HG03108 (cell line): ENCODE measurements at regions not wholly inside any gene's neighbourhood (a gene's known extent, or its start where the extent isn't known, plus 50 kb on each side); places are given as distances from the start of the nearest gene placed in this dataset.
"Not testable (repeated sequence)": the region's sequence is repeated elsewhere in the genome, so short reads cannot be mapped to it uniquely, and the experiment has no call there.

Experiments
- ATAC-seq: cut with Tn5 transposase; IDR thresholded peaks from one replicate; pipeline ENCODE4 v1.9.1; 2021; ENCODE audit warnings: moderate library complexity; ENCODE audit not compliant: unreplicated experiment

DNA sequence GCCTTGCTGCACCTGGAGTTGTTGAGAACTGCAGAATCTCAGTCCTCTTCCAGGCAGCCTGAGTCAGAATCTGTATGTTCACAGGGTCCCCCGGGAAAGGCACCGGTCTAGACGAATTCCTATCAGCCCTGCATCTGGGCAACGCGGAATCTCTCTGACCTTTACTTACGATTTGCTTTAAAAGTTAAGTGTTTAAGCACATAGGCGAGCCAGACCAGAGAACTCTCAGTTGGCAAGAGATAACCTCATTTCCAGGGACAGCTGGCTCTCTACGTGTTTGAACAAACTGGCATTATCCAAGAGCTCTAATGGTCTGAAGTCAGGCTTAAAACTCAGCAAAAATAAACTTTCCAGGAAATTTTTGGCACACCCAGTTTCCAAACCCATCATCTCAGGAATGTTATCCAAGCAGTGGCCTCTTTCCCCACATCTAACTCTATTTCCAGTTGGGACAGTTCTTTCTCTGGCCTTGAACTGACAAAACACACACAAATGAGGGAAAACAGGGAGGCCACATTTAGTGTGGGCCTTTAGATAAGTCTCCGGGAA is 53.4 kb downstream of the HES1 start:
- no peak for ATAC-seq

DNA sequence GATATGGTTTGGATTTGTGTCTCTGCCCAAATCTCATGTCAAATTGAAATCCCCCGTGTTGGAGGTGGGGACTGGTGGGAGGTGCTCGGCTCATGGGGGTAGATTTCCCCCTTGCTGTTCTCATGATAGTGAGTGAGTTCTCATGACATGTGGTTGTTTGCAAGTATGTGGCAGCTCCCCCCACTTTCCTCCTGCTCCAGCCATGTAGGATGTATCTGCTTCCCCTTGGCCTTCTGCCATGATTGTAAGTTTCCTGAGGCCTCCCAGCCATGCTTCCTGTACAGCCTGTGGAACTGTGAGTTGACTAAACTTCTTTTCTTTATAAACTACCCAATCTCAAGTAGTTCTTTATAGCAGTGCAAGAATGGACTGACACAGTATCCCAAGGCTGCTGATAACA is 55.9 kb downstream of the HES1 start:
- ATAC-seq: not testable (repeated sequence)

DNA sequence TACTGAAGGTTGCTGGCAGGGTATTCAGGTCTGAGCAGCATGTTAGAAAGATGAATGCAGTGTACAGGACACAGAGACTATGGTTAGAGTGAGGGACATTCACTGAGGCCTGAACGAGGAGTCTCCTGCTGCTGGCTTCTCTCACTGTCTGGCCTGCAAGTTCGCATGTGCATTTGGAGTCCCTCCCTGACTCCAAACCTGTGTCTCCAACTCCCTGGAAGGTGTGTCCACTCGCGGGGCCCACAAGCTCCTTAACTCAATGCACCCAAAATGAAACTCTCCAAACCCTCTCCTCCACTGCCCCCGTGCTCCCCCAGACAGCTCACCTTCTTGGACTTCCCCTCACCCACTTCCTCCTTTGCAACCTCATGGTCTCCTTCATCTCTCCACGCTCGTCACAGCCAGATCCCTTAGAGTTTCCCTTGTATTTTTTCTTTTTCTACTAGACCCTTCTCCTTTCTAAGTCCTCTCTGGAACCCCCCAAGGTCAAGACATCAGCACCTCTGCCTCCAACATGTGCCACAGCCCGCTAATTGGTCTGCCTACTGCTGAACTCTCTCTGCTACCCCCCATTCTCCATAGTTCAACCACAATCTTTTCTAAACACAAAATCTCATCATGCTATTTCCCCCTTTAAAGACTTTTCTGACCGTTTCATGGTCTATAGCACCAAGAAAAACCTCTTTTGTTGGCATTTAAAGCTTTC is 58.3 kb downstream of the HES1 start:
- no peak for ATAC-seq

DNA sequence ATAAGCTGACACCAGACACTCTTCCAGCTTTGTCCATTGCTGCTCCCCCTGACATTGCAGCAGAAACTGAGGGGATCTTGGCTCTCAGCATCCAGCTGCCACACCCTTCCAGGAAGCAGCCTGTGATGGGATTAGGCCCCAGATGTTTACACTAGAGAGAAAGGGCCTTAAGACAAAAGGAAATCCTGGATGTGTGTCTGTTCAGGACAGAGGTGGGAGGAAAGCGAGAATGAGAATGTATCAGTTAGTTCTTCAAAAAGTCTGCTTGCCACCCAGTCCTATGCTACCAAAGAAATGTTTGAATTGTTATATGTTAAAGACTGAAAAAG is 58.8 kb downstream of the HES1 start:
- ATAC-seq: no peak

DNA sequence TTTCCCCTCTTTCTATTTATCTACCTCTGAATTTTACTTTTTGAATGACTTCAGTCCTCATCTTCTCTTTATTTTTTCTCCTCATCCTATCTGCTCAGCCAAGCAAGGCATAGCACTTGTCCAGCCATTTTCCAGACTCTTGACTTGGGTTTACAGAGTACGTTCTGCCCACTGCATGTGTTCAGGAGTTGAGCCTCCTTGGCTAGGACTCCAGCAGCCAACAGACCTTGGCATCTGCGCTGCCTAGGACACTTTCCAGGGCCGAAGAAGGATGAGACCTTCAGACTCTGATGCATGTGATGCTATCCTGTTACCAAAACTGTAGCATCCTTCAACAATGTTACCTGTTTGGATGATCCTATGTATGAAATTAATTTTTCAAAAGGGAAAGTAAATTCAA is 59.7 kb downstream of the HES1 start:
- ATAC-seq: no peak

DNA sequence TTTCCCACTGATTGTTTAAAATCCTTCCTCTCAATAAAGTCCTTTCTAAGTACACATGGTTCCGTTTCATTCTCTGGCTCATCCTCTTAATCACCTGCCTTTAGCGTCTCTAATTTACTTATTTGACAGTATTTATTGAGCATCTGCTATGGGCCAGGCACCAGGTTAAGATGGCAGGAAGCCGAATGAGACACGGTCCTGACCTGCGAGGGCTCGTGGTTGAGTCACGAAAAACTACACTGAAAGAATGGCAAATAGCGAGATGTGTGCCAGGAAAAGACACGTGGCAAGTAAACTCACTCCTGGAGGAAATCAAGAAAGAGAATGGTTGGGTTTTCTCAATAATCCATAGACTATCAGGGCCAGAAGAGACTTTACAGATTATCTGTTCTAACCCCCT is 60.9 kb downstream of the HES1 start:
- no peak for ATAC-seq

DNA sequence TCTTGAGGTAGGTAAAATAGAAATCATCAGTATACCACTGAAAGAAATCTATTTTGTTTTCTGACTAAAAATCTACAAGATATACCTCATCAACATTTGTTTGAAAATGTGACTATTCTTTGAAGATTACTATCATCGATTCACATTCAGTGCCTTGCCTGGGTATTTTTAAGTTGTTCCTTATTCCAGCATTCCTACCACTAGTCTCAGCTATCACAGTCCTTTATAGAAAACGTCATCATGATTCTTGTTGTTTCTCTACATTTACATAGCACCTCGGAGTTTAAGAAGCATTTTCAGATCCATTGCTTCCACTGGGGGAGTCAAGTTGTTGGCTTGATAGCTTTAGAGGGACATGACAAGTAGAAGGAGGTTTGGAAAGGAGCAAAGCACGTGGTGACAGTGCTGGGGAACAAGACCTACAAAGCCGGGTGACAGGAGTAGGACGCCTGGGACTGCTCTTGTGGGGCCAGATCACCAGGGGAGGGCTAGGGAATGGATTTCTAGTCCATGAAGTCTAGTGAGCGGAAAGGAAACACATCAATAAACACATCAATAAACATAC is 61.5 kb downstream of the HES1 start:
- no peak for ATAC-seq

DNA sequence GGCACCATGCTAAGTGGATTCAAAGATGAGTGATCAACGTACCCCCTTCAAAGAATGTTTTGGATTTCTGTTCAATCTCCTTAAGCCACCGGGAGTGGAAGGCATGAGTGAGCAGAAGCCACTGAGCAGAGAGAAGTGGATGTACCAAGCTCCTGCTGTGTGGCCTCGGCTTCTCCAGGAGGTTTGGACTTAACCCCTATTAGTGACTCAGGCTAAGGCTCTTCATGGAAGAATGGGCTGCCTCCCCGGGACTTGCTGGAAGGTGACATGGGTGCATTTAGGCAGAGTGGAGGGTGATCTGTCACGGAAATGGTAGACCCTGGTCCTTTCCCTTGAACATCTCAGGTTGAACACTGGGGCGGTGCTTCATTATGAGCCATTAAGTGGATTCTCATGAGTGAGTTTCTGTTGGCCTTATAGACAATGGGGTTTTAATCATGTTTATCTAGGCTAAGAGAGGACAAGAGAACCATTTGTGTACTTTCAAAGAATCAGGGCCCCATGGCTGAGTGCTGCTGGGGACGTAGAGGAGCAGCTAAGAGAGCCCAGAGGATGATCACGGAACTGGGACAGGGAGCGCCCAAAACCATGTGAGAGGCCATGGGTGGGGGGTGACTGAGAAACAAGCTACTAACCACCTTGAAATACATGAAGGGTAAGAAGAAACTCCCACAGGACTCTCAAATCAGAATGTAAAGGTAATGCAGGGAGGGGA is 62.2 kb downstream of the HES1 start:
- ATAC-seq: no peak

DNA sequence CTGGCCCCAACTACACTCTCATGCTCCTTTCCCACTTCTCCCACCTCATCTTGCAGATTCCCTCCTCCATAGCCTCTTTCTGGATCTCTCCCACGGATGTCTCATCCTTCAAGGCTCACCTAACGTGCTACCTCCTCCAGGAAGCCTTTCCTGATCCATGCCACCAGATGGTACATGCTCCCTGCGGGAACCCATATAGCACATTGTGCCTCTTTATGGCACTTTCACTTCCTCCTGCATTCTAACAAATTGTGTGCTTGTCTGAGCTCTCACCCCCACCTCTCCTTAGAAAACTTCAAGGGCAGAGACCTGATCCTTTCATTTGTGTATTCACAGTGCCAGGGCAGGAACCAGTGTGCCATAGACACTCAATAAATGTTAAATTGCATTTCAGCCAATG is 63.0 kb downstream of the HES1 start:
- ATAC-seq: no peak

DNA sequence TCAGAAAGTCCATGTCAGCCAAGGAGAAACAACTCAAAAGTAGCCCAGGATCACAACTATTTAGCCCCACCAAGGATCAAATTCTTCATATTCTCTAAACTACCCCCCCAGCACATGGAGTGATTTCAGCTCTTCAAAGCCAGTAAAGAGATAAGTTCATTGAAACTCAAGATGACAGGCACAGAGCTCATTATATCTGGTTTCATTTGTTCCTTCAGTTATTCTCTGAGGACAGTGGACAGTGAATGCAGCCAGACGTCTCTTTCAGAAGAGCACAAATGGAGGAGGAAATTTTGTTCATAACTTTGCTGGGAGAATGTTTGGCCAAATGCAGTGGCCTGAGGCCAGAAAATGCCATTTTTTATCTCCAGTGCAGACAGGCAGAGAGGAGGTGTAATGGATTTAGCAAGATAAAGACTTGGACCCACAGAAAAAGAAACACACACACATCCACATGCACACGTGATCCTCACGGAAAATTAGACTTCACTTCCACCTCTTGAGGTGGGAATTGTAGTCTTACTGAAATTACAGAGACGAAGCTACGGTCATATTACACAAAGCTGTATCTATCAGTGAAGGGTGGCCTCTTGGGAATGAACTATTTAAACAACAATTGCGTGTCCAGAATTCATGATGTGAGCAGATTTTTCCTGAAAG is 64.6 kb downstream of the HES1 start:
- ATAC-seq: no peak

DNA sequence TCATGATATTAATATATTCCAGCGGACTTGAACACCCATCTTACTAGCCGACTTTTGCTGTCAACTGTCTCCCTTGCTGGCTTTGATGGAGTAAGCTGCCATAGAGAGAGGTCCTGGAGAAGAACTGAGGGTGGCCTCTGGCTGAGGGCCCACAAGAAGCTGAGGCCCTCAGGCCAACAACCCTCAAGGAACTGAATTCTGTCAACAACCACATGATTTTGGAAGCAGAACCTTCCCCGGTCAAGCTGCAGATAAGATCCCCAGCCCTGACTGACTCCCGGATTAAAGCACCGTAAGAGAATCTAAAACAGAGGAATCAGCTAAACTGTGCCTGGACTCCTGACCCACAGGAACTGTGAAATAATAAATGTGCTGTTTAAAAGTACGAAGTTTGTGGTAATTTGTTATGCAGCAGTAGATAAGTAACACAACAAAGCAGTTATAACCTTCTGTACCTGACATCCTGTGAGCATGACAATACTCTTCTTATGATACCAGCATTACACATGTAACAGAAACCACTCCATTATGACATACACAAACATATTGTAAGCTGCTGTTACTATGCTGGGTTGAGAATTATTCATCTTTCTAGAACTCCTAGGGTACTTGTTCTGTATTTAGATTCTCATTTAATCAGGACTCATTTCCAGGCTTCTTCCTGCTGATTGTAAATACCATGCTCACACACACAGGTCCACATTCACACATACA is 66.2 kb downstream of the HES1 start:
- no peak for ATAC-seq

DNA sequence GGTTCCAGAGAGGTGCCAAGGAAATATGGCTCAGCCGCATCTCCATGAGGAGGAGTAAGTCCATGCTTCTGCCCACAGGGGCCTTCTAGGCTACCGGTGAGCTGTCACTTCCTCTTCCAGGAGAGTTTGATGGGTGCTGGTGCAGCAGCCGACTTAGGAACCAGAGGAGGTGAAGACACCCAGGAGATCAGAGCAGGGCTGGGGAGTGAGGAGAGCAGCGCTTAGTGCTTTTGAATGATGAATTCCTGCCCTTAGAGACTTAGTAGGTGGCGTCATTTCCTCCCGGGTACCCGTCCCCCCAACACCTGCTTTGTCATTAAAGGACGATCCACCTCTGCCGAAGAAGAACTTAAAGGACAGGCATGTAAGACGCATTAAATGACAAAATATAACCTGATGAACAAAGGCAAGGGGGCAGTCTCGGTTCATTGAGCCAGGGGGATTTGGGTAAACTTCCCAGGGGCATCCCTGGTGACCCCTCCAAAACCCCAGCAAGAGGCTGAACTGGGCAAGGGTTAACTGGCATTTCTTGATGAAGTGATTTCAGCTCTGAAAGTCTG is 67.6 kb downstream of the HES1 start:
- ATAC-seq: no peak

DNA sequence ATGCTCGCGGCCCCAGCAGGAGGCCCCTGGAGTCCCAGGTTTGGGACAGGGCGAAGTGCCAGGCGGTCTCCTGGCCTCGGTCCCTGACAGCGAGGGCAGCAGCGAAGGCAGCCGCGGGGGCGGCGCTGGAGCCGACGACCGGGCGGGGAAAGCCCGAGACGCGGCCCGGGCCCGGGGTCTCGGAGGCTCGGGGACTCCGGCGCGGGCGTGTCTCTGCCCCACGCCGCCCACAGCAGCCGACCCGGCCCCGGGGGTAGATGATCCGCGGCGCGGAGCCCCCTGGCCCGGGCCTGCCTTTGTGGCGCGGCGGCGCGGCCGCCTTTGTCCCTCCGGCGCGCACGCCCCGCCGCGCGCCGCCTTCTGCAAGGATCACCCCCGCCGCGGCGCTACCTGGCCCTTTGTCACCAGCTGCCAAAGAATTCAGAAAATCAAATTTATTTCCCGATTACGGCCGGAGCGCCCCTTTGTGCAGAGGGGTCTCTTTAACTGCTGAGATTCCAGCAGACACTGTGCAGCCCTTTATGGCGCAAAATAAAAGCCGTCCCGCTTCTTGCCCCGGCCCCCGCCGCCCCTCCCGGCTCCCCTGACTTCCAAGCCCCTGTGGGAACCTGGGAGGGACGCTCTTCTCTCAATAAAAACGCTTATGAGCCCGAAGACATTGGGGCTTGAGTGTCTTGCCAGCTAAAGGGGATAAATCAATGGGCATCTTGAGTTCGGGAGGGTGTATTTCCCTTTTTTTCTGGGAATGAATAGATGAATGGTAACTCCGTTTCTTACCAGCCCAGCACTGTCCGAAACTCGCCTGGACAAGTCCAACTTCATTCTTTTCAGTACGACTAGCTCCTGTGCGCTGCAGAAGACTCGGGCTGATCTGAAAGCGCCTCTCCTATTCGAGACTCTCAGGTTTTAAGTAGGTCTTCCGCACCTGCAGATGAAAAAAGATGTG is 68.4 kb downstream of the HES1 start:
- ATAC-seq: no peak

DNA sequence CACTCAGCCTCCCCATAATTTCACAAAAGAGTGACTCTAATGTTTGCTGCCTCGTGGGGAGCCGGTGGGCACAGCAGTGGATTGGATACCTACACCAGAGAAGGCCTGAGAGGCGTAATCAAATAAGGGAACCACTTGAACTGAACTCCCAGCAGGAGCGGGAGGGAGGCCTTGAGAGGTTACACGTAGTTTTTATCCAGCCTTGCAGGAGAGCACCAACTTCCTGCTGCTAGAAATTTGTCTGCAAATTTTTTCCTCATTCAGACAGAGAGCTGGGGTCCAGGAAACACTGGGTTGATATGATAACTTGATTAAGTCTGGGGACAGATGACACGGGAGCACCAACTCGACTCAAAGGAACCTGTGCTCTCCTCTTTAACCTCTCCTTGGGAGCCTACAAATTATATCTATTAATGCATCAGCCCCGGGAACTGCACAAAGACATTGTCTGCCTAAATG is 69.8 kb downstream of the HES1 start:
- ATAC-seq: peak; percentile 41

DNA sequence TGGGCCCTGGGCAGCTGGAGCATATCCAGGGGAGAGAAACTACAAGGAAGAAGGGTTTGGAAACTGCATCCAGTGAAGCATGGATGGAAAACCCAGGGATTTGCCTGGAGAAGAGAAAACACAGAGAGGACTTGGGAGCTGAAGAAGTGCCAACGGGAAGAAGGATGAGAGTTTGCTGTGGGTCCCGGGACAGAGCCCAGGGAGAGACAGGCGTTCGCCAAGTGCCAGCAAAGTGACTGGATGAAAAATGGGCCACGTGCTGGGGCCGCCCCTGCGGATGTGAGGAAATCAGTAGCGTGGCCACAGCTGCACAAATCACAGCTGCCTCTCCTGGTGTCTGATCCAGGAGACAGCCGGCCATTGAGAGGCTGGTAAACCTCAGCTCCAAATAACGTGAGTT is 70.4 kb downstream of the HES1 start:
- ATAC-seq: no peak

DNA sequence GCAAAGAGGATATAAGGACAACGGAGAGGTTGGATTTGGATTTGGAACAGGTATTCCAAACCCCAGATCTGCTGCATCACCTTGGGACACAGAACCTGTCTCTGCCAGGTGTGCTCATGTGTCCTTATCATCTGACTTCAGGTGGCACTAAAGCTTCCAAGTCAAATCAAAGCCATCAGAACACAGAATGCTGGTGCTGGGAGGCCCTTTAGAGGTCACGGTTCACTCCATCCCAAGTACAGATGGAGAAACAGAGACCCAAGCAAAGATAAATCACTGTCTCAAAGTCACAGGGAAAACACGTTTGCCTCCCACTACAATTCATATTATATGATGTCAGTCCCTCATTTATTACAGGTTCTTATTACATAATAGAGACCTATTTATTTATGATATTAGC is 72.8 kb downstream of the HES1 start:
- no peak for ATAC-seq

DNA sequence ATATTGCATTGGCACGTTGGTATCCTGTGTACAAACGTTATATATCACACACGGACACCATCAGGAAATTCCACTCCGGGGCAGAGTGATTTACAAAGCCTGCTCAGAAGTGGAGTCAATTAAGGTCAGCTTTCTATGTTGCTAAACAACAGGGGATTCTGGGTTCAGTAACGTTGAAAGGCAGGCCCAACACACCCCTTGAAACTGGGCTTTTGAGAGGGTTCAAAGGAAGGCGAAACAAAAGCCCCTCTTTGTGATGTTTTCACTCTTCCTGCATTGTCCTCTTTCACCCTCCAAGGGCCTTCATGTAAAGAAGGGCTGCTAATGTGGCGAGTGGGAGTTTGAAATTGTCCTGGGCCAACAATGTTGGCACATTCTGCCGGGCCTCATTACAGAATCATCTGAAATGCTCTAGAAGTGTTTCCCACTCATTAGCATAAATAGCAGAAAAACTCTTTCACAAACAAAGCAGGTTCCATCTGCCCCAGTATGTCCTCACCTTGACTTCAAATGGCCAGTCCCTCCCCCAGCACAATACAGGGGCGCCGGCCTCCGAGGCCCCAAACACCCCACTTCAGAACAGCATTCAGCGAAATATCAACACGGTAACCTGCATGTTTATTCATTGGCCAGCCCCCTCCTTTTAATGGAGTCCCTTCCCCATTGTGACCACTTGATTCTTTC is 76.4 kb downstream of the HES1 start:
- ATAC-seq: no peak

DNA sequence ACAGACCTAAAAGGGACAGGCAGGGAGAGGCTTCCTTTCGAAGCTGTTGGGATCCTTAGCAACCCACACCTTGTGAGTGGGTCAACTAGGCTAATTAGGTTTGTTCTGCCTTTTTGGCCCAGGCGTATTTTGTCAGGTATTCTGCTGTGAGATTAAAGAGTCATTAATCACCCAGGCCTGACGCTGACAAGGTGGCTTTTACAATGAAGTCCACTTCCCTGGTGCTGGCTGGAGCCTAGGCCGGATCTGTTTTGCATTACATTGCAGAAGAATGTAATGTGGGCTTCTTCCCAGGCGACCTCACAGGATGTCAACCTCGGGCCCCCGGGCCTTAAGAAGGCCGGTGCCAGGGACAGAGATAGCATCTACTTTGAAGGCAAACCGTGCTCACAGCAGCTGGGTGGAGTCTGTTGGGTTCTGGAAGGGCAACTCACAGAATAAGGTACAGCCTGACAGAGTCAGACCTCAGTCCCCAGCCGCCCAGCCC is 76.9 kb downstream of the HES1 start:
- ATAC-seq: no peak

DNA sequence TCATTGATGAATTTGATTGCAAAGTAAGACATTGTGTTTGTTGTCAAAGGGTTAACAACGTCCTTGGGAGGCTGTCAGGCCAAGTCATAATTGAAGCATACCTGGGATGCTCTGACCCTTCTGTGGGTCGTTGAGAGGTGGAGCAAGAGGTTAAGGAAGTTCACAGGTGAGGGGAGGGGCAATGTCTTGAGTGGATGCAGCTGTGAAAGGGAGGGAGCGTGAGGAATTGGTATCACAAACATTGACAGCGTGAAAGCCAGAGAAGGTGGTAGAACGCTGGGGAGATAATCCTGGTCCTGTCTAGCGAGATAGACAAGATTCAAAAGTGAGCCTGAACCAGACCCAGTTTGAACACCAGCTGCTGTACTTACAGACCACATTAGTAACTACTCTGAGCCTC is 79.4 kb downstream of the HES1 start:
- ATAC-seq: no peak
